HG02938 (cell line): ENCODE measurements at regions not wholly inside any gene's neighbourhood (a gene's known extent, or its start where the extent isn't known, plus 50 kb on each side); places are given as distances from the start of the nearest gene placed in this dataset.
"Not testable (repeated sequence)": the region's sequence is repeated elsewhere in the genome, so short reads cannot be mapped to it uniquely, and the experiment has no call there.

Experiments
- ATAC-seq: cut with Tn5 transposase; IDR thresholded peaks from one replicate; pipeline ENCODE4 v1.9.1; 2021; ENCODE audit warnings: mild to moderate bottlenecking, moderate library complexity; ENCODE audit not compliant: unreplicated experiment

- no peak for ATAC-seq
Measured at GRCh38 chr4:94011190-94011589, 182.6 kb downstream of the ATOH1 start.

- no peak for ATAC-seq
Measured at GRCh38 chr4:94014484-94015136, 186.1 kb downstream of the ATOH1 start.

GRCh38 chr4:94015956-94016355 is 187.4 kb downstream of the ATOH1 start:
- no peak for ATAC-seq

- ATAC-seq = no peak
Measured at GRCh38 chr4:94032754-94033153, 174.9 kb upstream of the SMARCAD1 start.

- ATAC-seq = no peak
Measured at GRCh38 chr4:94036964-94037363, 170.7 kb upstream of the SMARCAD1 start.

GRCh38 chr4:94038195-94038594 is 169.5 kb upstream of the SMARCAD1 start:
- ATAC-seq = no peak

- no peak for ATAC-seq
Measured at GRCh38 chr4:94039226-94039625, 168.4 kb upstream of the SMARCAD1 start.

GRCh38 chr4:94044471-94044870 is 163.2 kb upstream of the SMARCAD1 start:
- ATAC-seq = not testable (repeated sequence)

- ATAC-seq = no peak
Measured at GRCh38 chr4:94063084-94063483, 144.6 kb upstream of the SMARCAD1 start.

- ATAC-seq = no peak
Measured at GRCh38 chr4:94068753-94069719, 138.6 kb upstream of the SMARCAD1 start.

GRCh38 chr4:94076498-94076897 is 131.2 kb upstream of the SMARCAD1 start:
- ATAC-seq = no peak

GRCh38 chr4:94084155-94084554 is 123.5 kb upstream of the SMARCAD1 start:
- no peak for ATAC-seq

GRCh38 chr4:94099141-94099540 is 108.5 kb upstream of the SMARCAD1 start:
- not testable (repeated sequence) for ATAC-seq

GRCh38 chr4:94112644-94113043 is 95.0 kb upstream of the SMARCAD1 start:
- ATAC-seq = no peak

- no peak for ATAC-seq
Measured at GRCh38 chr4:94115687-94116086, 92.0 kb upstream of the SMARCAD1 start.

GRCh38 chr4:94116842-94117241 is 90.8 kb upstream of the SMARCAD1 start:
- no peak for ATAC-seq

GRCh38 chr4:94126669-94127068 is 81.0 kb upstream of the SMARCAD1 start:
- no peak for ATAC-seq

GRCh38 chr4:94127707-94128328 is 79.8 kb upstream of the SMARCAD1 start:
- ATAC-seq = peak; percentile 90

- ATAC-seq = no peak
Measured at GRCh38 chr4:94131212-94131611, 76.5 kb upstream of the SMARCAD1 start.

- ATAC-seq = no peak
Measured at GRCh38 chr4:94135701-94136100, 72.0 kb upstream of the SMARCAD1 start.

- ATAC-seq = no peak
Measured at GRCh38 chr4:94139931-94140612, 67.6 kb upstream of the SMARCAD1 start.
